NCI-H2029 (cell line): ENCODE measurements at regions not wholly inside any gene's neighbourhood (a gene's known extent, or its start where the extent isn't known, plus 50 kb on each side); places are given as distances from the start of the nearest gene placed in this dataset.
"Not testable (repeated sequence)": the region's sequence is repeated elsewhere in the genome, so short reads cannot be mapped to it uniquely, and the experiment has no call there.

ENCODE experiments used
- DNase-seq: peaks from one replicate; lab custom pipeline; 2025; lab: John Stamatoyannopoulos, UW

- no peak for DNase-seq
Measured at GRCh38 chr16:86075488-86075785, 176.5 kb downstream of the IRF8 start.

GRCh38 chr16:86075839-86076440, 177.0 kb downstream of the IRF8 start:
- DNase-seq: no peak

GRCh38 chr16:86076606-86077005, 177.6 kb downstream of the IRF8 start:
- DNase-seq: no peak

- no peak for DNase-seq
Measured at GRCh38 chr16:86077243-86077940, 178.4 kb downstream of the IRF8 start.

GRCh38 chr16:86078121-86078600, 179.2 kb downstream of the IRF8 start:
- no peak for DNase-seq

GRCh38 chr16:86078711-86079110, 179.7 kb downstream of the IRF8 start:
- not testable (repeated sequence) for DNase-seq

GRCh38 chr16:86079255-86079885, 180.4 kb downstream of the IRF8 start:
- DNase-seq: no peak

GRCh38 chr16:86080131-86080875, 181.3 kb downstream of the IRF8 start:
- no peak for DNase-seq

- no peak for DNase-seq
Measured at GRCh38 chr16:86080982-86081381, 182.0 kb downstream of the IRF8 start.

- no peak for DNase-seq
Measured at GRCh38 chr16:86082418-86083030, 183.6 kb downstream of the IRF8 start.

GRCh38 chr16:86083382-86084002, 184.5 kb downstream of the IRF8 start:
- DNase-seq: no peak

- no peak for DNase-seq
Measured at GRCh38 chr16:86085161-86085611, 186.2 kb downstream of the IRF8 start.

- DNase-seq: no peak
Measured at GRCh38 chr16:86085795-86086194, 186.8 kb downstream of the IRF8 start.

- DNase-seq: no peak
Measured at GRCh38 chr16:86086471-86086870, 187.5 kb downstream of the IRF8 start.

GRCh38 chr16:86087011-86087895, 188.3 kb downstream of the IRF8 start:
- no peak for DNase-seq

- DNase-seq: no peak
Measured at GRCh38 chr16:86087896-86088230, 188.9 kb downstream of the IRF8 start.

- no peak for DNase-seq
Measured at GRCh38 chr16:86088287-86088686, 189.3 kb downstream of the IRF8 start.

GRCh38 chr16:86088816-86089215, 189.9 kb downstream of the IRF8 start:
- DNase-seq: no peak

- DNase-seq: no peak
Measured at GRCh38 chr16:86089334-86089900, 190.5 kb downstream of the IRF8 start.

GRCh38 chr16:86089991-86090390, 191.0 kb downstream of the IRF8 start:
- no peak for DNase-seq
